ENCODE measurements at regions not wholly inside any gene's neighbourhood (a gene's known extent, or its start where the extent isn't known, plus 50 kb on each side); places are given as distances from the start of the nearest gene placed in this dataset.
"Not testable (repeated sequence)": the region's sequence is repeated elsewhere in the genome, so short reads cannot be mapped to it uniquely, and the experiment has no call there.

DNA sequence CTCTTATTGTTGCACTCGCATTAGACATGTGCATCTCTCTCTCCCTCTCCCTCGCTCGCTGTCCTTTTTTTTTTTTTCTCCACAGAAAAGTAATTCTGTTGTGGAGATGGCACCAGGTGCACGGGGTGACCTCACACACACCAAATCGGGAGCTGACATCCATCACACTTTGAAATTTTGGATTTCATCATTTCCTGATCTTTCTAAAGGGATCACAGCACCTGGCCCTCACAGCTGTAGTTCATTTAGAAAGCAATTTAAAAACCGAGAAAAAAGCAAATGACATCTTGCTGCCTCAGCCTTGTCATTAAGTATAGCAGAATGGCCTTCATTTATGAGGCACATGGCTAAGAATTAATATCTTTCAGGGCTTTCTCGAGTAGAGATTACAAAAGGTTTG lies 717.2 kb downstream of the RNF144A start:
- 63 to 75% (median 66%) methylated on average over 7 of the region's 7 CpGs for WGBS, 4 donors
- DNase-seq: no peak
- H3K4me1 ChIP-seq (replicated peaks in 1 of 2): no peaks in the 10 kb centered on the region
- no peak overlapping the region for H3K4me3 ChIP-seq
- H3K36me3 ChIP-seq (replicated peaks in 1 of 2): no peaks in the 10 kb centered on the region
- H3K27me3 ChIP-seq: no peaks in the 10 kb centered on the region
- no peaks in the 10 kb centered on the region for H3K9me3 ChIP-seq (replicated peaks in 1 of 3)
- TF ChIP-seq, protein P1, sequence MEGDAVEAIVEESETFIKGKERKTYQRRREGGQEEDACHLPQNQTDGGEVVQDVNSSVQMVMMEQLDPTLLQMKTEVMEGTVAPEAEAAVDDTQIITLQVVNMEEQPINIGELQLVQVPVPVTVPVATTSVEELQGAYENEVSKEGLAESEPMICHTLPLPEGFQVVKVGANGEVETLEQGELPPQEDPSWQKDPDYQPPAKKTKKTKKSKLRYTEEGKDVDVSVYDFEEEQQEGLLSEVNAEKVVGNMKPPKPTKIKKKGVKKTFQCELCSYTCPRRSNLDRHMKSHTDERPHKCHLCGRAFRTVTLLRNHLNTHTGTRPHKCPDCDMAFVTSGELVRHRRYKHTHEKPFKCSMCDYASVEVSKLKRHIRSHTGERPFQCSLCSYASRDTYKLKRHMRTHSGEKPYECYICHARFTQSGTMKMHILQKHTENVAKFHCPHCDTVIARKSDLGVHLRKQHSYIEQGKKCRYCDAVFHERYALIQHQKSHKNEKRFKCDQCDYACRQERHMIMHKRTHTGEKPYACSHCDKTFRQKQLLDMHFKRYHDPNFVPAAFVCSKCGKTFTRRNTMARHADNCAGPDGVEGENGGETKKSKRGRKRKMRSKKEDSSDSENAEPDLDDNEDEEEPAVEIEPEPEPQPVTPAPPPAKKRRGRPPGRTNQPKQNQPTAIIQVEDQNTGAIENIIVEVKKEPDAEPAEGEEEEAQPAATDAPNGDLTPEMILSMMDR (IDR thresholded peaks at IDR 0.05): no peak
- no peak for TF ChIP-seq POLR2A (IDR thresholded peaks at IDR 0.05)
- intact Hi-C loops (cut with DNase I): no loop called here
- no peak overlapping the region for H3K27ac ChIP-seq

DNA sequence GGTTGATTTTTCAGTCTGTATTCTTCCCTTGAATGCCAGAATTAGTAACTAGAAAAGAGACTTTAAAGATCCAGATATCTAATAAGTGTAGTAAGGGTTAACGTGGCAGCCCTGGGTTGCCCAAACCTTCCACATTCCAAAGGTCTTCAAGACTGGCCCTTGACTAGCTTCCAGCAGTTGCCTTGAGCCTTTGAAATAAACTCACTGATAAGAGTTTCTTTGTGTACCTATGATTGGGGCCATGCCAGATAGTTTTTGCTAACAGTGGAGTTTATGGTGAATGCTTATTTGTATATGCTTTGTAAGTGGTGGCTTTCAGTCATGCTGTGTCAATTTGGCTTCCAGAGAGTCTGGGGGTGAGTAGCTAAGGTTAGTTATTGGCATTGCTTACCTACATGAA lies 722.3 kb downstream of the RNF144A start:
- H3K9me3 ChIP-seq (replicated peaks in 1 of 3): peaks cover 0 to 5% (median 0%) of the 10 kb centered on the region in 3 donors
- TF ChIP-seq, protein P1 (IDR thresholded peaks at IDR 0.05): no peak
- TF ChIP-seq POLR2A (IDR thresholded peaks at IDR 0.05): no peak
- H3K27me3 ChIP-seq: no peaks in the 10 kb centered on the region
- 42 to 55% (median 47%) methylated on average over 1 of the region's 1 CpG for WGBS, 4 donors
- DNase-seq: peak in 3 of 7 donors; percentile 18 to 24 (median 23)
- no peak overlapping the region for H3K4me3 ChIP-seq
- no peaks in the 10 kb centered on the region for H3K4me1 ChIP-seq (replicated peaks in 1 of 2)
- intact Hi-C loops (cut with DNase I): no loop called here
- no peak overlapping the region for H3K27ac ChIP-seq
- no peaks in the 10 kb centered on the region for H3K36me3 ChIP-seq (replicated peaks in 1 of 2)

DNA sequence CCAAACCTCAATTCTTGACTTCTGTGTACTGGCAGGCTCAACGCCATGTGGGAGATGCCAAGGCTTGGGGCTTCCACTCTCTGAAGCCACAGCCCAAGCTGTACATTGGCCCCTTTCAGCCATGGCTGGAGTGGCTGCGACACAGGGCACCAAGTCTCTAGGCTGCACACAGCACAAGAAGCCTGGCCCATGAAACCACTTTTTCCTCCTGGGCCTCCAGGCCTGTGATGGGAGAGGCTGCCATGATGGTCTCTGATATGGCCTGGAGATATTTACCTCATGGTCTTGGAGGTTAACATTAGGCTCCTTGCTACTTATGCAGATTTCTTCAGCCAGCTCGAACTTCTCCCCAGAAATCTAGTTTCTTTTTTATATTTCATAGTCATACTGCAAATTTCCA lies 724.1 kb downstream of the RNF144A start:
- WGBS, 4 donors: 87 to 98% (median 94%) methylated on average over 3 of the region's 3 CpGs
- DNase-seq; intact Hi-C loops (cut with DNase I): not testable (repeated sequence)

DNA sequence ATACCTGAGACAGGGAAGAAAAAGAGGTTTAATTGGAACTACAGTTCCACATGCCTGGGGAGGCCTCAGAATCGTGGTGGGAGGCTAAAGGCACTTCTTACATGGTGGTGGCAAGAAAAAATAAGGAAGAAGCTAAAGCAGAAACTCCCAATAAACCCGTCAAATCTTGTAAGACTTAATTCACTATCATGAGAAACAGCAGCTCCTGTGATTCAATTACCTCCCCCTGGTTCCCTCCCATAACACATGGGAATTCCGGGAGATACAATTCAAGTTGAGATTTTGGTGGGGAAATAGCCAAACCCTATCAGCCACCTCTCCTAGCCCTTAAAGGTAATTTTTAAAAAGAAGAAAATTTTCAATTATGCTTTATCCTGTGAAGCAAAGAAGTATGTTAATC lies 728.8 kb downstream of the RNF144A start:
- no peak overlapping the region for H3K27ac ChIP-seq
- no peak for TF ChIP-seq POLR2A (IDR thresholded peaks at IDR 0.05)
- TF ChIP-seq, protein P1 (IDR thresholded peaks at IDR 0.05): no peak
- no peak overlapping the region for H3K4me3 ChIP-seq
- no peaks in the 10 kb centered on the region for H3K4me1 ChIP-seq (replicated peaks in 1 of 2)
- H3K36me3 ChIP-seq (replicated peaks in 1 of 2): no peaks in the 10 kb centered on the region
- H3K9me3 ChIP-seq (replicated peaks in 1 of 3): peaks cover 0 to 3% (median 0%) of the 10 kb centered on the region in 3 donors
- H3K27me3 ChIP-seq: no peaks in the 10 kb centered on the region
- no peak for DNase-seq
- WGBS, 4 donors: 77 to 87% (median 80%) methylated on average over 3 of the region's 3 CpGs
- intact Hi-C loops (cut with DNase I): no loop called here

More for the DNA sequence above, 724.1 kb downstream of the RNF144A start:
- H3K4me1 ChIP-seq (replicated peaks in 1 of 2); H3K36me3 ChIP-seq (replicated peaks in 1 of 2); H3K9me3 ChIP-seq (replicated peaks in 1 of 3); H3K27ac ChIP-seq; H3K4me3 ChIP-seq; H3K27me3 ChIP-seq: not testable (repeated sequence)

DNA sequence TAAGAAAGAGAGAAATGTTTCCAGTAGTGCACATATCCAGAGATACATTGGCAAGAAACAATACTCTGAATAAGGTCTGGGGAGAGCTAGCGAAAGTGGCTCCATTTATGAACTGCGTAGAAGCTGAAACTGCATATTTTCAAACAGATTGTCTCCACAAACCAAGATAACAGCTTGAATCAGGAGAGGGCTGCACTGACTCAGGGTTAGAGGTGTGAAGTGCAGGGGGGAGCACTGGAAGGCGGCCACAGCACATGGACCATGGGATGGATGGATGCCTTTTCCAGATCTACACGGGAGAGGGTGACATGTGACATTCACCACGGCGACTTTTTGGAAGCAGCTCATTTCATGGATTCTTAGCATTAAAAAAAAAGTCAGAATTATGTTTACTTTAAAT lies 729.4 kb downstream of the RNF144A start:
- intact Hi-C loops (cut with DNase I): no loop called here
- H3K4me1 ChIP-seq (replicated peaks in 1 of 2): no peaks in the 10 kb centered on the region
- DNase-seq: no peak
- no peaks in the 10 kb centered on the region for H3K9me3 ChIP-seq (replicated peaks in 1 of 3)
- no peak for TF ChIP-seq POLR2A (IDR thresholded peaks at IDR 0.05)
- TF ChIP-seq, protein P1 (IDR thresholded peaks at IDR 0.05): no peak
- H3K4me3 ChIP-seq: no peak overlapping the region
- no peaks in the 10 kb centered on the region for H3K36me3 ChIP-seq (replicated peaks in 1 of 2)
- 72 to 81% (median 76%) methylated on average over 6 of the region's 6 CpGs for WGBS, 4 donors
- H3K27ac ChIP-seq: no peak overlapping the region
- H3K27me3 ChIP-seq: no peaks in the 10 kb centered on the region

All from adrenal gland (tissue), 9 donors.